Osteoblast (primary cell): ENCODE measurements at regions not wholly inside any gene's neighbourhood (a gene's known extent, or its start where the extent isn't known, plus 50 kb on each side); places are given as distances from the start of the nearest gene placed in this dataset.
"Not testable (repeated sequence)": the region's sequence is repeated elsewhere in the genome, so short reads cannot be mapped to it uniquely, and the experiment has no call there.

ENCODE experiments used
- DNase-seq: peaks from one replicate; pipeline ENCODE4 v3.0.0; 2011; ENCODE audit warnings: low spot score, mixed read lengths; ENCODE audit not compliant: insufficient read length; ENCODE audit errors: missing footprints
- H2AFZ ChIP-seq: 2 replicates; pipeline ENCODE4 v1.6.0; 2011; ENCODE audit warnings: mild to moderate bottlenecking, low read length
- H3K27ac ChIP-seq: 2 replicates; pipeline ENCODE4 v1.5.1; 2011; ENCODE audit warnings: mild to moderate bottlenecking, low read depth, low read length, moderate library complexity
- H3K27me3 ChIP-seq: 2 replicates; pipeline ENCODE4 v1.6.0; 2012; ENCODE audit warnings: mild to moderate bottlenecking, control low read depth, inconsistent platforms, low read length, moderate library complexity; ENCODE audit not compliant: insufficient read depth
- H3K36me3 ChIP-seq: 2 replicates; pipeline ENCODE4 v1.5.1; 2011; ENCODE audit warnings: mild to moderate bottlenecking, low read length, control low read depth, moderate library complexity; ENCODE audit not compliant: insufficient read depth
- H3K4me1 ChIP-seq: 2 replicates; pipeline ENCODE4 v1.5.1; 2011; ENCODE audit warnings: mild to moderate bottlenecking, low read length, control low read depth, moderate library complexity; ENCODE audit not compliant: insufficient read depth
- H3K4me2 ChIP-seq: 2 replicates; pipeline ENCODE4 v1.6.0; 2011; ENCODE audit warnings: mild to moderate bottlenecking, low read length; ENCODE audit not compliant: insufficient read depth
- H3K4me3 ChIP-seq: fragments of 200-600 bp; sonication (generic); 3 replicates; pipeline ENCODE4 v1.5.1; 2012; ENCODE audit warnings: mild to moderate bottlenecking, low read length, inconsistent platforms; ENCODE audit not compliant: insufficient read depth
- H3K79me2 ChIP-seq: 2 replicates; pipeline ENCODE4 v1.6.0; 2012; ENCODE audit warnings: mild to moderate bottlenecking, low read length, control low read depth, inconsistent platforms; ENCODE audit not compliant: insufficient read depth
- H3K9me3 ChIP-seq: 2 replicates; pipeline ENCODE4 v1.5.1; 2011; ENCODE audit warnings: low read depth, low read length, control low read depth
- H4K20me1 ChIP-seq: 2 replicates; pipeline ENCODE4 v1.6.0; 2012; ENCODE audit warnings: mild to moderate bottlenecking, low read length, control low read depth; ENCODE audit not compliant: insufficient read depth
- TF ChIP-seq, protein P1 (sequence below): IDR thresholded peaks from 2 replicates; pipeline ENCODE4 v1.5.1; 2011; ENCODE audit warnings: mild to moderate bottlenecking, low read depth, low read length, moderate library complexity; ENCODE audit errors: extremely low read depth

DNA sequence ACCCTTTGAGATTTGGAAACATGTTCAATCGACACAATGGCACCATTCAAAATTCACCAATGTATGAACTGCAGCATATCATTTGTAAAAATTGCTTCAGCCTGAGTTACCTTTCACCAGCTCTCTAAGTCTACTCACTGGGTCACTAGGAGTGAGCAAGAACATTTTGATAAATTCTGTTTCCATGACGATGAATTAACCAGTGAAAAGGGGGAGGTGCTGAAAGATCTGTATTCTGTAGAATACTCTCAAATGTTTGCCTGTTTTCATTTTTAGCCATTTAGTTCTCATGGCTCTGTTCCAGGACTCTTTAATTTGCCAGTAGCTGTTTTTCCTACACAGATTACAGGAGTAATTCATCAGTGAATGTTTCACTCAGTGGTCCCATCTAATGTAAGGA lies 883.4 kb downstream of the DIAPH3 start:
- H3K4me2 ChIP-seq: no peak overlapping the region
- no peaks in the 10 kb centered on the region for H3K79me2 ChIP-seq
- no peaks in the 10 kb centered on the region for H3K36me3 ChIP-seq
- DNase-seq: no peak
- no peak overlapping the region for H3K4me3 ChIP-seq
- H4K20me1 ChIP-seq: no peaks in the 10 kb centered on the region
- no peak overlapping the region for H2AFZ ChIP-seq
- no peak overlapping the region for H3K27ac ChIP-seq
- no peaks in the 10 kb centered on the region for H3K9me3 ChIP-seq
- no peaks in the 10 kb centered on the region for H3K27me3 ChIP-seq
- TF ChIP-seq, protein P1, sequence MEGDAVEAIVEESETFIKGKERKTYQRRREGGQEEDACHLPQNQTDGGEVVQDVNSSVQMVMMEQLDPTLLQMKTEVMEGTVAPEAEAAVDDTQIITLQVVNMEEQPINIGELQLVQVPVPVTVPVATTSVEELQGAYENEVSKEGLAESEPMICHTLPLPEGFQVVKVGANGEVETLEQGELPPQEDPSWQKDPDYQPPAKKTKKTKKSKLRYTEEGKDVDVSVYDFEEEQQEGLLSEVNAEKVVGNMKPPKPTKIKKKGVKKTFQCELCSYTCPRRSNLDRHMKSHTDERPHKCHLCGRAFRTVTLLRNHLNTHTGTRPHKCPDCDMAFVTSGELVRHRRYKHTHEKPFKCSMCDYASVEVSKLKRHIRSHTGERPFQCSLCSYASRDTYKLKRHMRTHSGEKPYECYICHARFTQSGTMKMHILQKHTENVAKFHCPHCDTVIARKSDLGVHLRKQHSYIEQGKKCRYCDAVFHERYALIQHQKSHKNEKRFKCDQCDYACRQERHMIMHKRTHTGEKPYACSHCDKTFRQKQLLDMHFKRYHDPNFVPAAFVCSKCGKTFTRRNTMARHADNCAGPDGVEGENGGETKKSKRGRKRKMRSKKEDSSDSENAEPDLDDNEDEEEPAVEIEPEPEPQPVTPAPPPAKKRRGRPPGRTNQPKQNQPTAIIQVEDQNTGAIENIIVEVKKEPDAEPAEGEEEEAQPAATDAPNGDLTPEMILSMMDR: no peak
- H3K4me1 ChIP-seq: no peaks in the 10 kb centered on the region

DNA sequence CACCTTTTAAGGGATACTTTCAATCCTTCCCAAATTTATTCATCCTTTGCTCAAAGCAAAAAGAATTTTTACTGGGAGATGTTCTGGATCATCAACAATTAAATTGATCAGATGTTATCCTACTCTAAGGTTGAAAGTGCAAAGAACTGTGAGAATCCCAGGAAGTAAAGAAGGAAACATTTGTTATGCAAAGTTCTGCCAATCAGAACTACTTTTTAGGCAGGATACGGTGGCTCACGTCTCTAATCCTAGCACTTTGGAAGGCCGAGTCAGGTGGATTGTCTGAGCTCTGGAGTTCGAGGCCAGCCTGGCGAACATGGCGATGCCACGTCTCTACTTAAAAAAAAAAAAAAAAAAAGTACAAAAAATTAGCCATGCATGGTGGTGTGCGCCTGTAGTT lies 882.3 kb downstream of the DIAPH3 start:
- TF ChIP-seq, protein P1: no peak
- no peak overlapping the region for H3K4me2 ChIP-seq
- no peaks in the 10 kb centered on the region for H3K79me2 ChIP-seq
- no peak overlapping the region for H3K27ac ChIP-seq
- H3K27me3 ChIP-seq: no peaks in the 10 kb centered on the region
- no peaks in the 10 kb centered on the region for H3K36me3 ChIP-seq
- H4K20me1 ChIP-seq: no peaks in the 10 kb centered on the region
- H3K4me1 ChIP-seq: no peaks in the 10 kb centered on the region
- H3K4me3 ChIP-seq: no peak overlapping the region
- H2AFZ ChIP-seq: no peak overlapping the region
- no peaks in the 10 kb centered on the region for H3K9me3 ChIP-seq
- no peak for DNase-seq

DNA sequence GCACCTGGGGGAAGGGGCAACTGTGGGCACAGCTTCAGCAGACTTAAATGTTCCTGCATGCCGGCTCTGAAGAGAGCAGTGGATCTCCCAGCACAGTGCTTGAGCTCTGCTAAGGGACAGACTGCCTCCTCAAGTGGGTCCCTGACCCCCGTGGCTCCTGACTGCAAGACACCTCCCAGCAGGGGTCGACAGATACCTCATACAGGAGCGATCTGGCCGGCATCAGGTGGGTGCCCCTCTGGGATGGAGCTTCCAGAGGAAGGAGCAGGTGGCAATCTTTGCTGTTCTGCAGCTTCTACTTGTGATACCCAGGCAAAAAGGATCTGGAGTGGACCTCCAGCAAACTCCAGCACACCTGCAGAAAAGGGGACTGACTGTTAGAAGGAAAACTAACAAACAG lies 871.5 kb downstream of the DIAPH3 start:
- not testable (repeated sequence) for H3K27me3 ChIP-seq, H3K4me1 ChIP-seq, H3K36me3 ChIP-seq, H3K4me2 ChIP-seq, H3K4me3 ChIP-seq, H3K79me2 ChIP-seq, H3K27ac ChIP-seq, H2AFZ ChIP-seq, H4K20me1 ChIP-seq, DNase-seq, H3K9me3 ChIP-seq

DNA sequence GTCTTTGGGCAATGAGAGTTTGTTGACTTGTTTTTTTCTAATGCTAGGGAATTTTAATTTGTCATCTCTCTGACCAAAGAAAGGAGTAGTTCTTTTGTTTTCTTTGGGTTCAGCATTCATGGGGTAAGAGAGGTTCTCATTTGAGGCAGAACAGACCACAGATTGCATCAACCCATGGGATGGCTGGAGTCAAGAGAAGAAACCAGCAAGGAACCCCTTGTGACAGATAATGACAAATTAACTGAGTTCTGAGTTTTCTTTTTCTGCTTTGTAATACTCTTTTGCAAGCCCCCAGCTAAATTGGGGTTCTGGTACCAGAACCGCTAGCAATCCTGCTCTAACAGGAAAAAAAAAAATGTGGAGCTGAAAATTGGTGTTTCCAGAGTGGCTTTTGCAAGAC lies 864.1 kb downstream of the DIAPH3 start:
- H3K9me3 ChIP-seq: no peaks in the 10 kb centered on the region
- TF ChIP-seq, protein P1: no peak
- H3K36me3 ChIP-seq: no peaks in the 10 kb centered on the region
- H3K4me3 ChIP-seq: no peak overlapping the region
- no peak for DNase-seq
- no peaks in the 10 kb centered on the region for H3K27me3 ChIP-seq
- H3K4me1 ChIP-seq: no peaks in the 10 kb centered on the region
- no peaks in the 10 kb centered on the region for H3K79me2 ChIP-seq
- H3K4me2 ChIP-seq: no peak overlapping the region
- H2AFZ ChIP-seq: no peak overlapping the region
- H4K20me1 ChIP-seq: no peaks in the 10 kb centered on the region
- H3K27ac ChIP-seq: no peak overlapping the region
